Natural killer cell treated with Interleukin-12 subunit alpha and Interleukin-12 subunit beta and Interleukin-15 and Interleukin-18, amount 100 ng/mL, for 72 hours (primary cell): ENCODE measurements at regions not wholly inside any gene's neighbourhood (a gene's known extent, or its start where the extent isn't known, plus 50 kb on each side); places are given as distances from the start of the nearest gene placed in this dataset.

Experiments used
- ATAC-seq, 2 donors: fragments of 150-1000 bp; cut with Tn5 transposase in 1 of 2; sonication (Bioruptor Pico), chemical (Tn5 transposase) in 1 of 2; 2 replicates each; pipeline ENCODE4 v1.10.0; 2021
- DNase-seq: peaks from one replicate; pipeline ENCODE4 v3.0.0; 2022; ENCODE audit warnings: low spot score
- H3K27ac Mint-ChIP-seq, 2 donors: 1 replicate in 1 of 2; 2 replicates in 1 of 2; pipeline ENCODE4 v1.8.0; 2022; ENCODE audit warnings: mixed read lengths in 2 of 2, mild to moderate bottlenecking in 1 of 2, moderate library complexity in 1 of 2
- H3K27me3 Mint-ChIP-seq, 2 donors: 1 replicate in 1 of 2; 2 replicates in 1 of 2; pipeline ENCODE4 v1.8.0; 2022; ENCODE audit warnings: mixed read lengths in 2 of 2
- H3K36me3 Mint-ChIP-seq: one replicate; pipeline ENCODE4 v1.8.0; 2022; ENCODE audit warnings: mixed read lengths
- H3K4me1 Mint-ChIP-seq, 2 donors: 1 replicate in 1 of 2; 2 replicates in 1 of 2; pipeline ENCODE4 v1.8.0; 2022; ENCODE audit warnings: low read depth in 2 of 2, mixed read lengths in 2 of 2, mild to moderate bottlenecking in 1 of 2
- H3K4me3 Mint-ChIP-seq: one replicate; pipeline ENCODE4 v1.8.0; 2022; ENCODE audit warnings: mixed read lengths
- H3K9me3 Mint-ChIP-seq: 2 replicates; pipeline ENCODE4 v1.8.0; 2022; ENCODE audit warnings: mixed read lengths

- Mint-ChIP-seq H3K36me3 (no peaks in the 10 kb centered on the region), H3K4me3 (no peak overlapping the region), H3K9me3 (peaks cover 3% of the 10 kb centered on the region), H3K4me1 (no peaks in the 10 kb centered on the region), H3K27ac (no peak overlapping the region), H3K27me3 (no peaks in the 10 kb centered on the region)
- no peak for ATAC-seq
- DNase-seq = no peak
These were observed 476.6 kb downstream of the RMST start for GRCh38 chr12:97939156-97939555.

GRCh38 chr12:97940105-97940504 is 477.5 kb downstream of the RMST start:
- H3K36me3 Mint-ChIP-seq = no peaks in the 10 kb centered on the region
- H3K4me3 Mint-ChIP-seq = no peak overlapping the region
- ATAC-seq = no peak
- H3K4me1 Mint-ChIP-seq = no peaks in the 10 kb centered on the region
- no peak for DNase-seq
- H3K27me3 Mint-ChIP-seq = no peaks in the 10 kb centered on the region
- peaks cover 5% of the 10 kb centered on the region for H3K9me3 Mint-ChIP-seq
- no peak overlapping the region for H3K27ac Mint-ChIP-seq

GRCh38 chr12:97940629-97941028 is 478.0 kb downstream of the RMST start:
- H3K4me3 Mint-ChIP-seq = no peak overlapping the region
- peaks cover 5% of the 10 kb centered on the region for H3K9me3 Mint-ChIP-seq
- no peaks in the 10 kb centered on the region for H3K27me3 Mint-ChIP-seq
- no peak for ATAC-seq
- no peaks in the 10 kb centered on the region for H3K36me3 Mint-ChIP-seq
- no peak overlapping the region for H3K27ac Mint-ChIP-seq
- DNase-seq = no peak
- no peaks in the 10 kb centered on the region for H3K4me1 Mint-ChIP-seq

- Mint-ChIP-seq H3K4me3 (no peak overlapping the region), H3K27me3 (no peaks in the 10 kb centered on the region), H3K36me3 (no peaks in the 10 kb centered on the region), H3K9me3 (peaks cover 5% of the 10 kb centered on the region), H3K4me1 (no peaks in the 10 kb centered on the region), H3K27ac (no peak overlapping the region)
- ATAC-seq (no peak), DNase-seq (no peak)
These were observed 479.2 kb downstream of the RMST start for GRCh38 chr12:97941686-97942354.

GRCh38 chr12:97943359-97943758 is 480.8 kb downstream of the RMST start:
- ATAC-seq (no peak), DNase-seq (no peak)
- H3K9me3 Mint-ChIP-seq = peaks cover 15% of the 10 kb centered on the region
- no peak overlapping the region for H3K4me3 Mint-ChIP-seq
- no peaks in the 10 kb centered on the region for H3K27me3 Mint-ChIP-seq
- H3K36me3 Mint-ChIP-seq = peaks cover 6% of the 10 kb centered on the region
- no peak overlapping the region for H3K27ac Mint-ChIP-seq
- H3K4me1 Mint-ChIP-seq = no peaks in the 10 kb centered on the region

- ATAC-seq (no peak), DNase-seq (no peak)
- Mint-ChIP-seq H3K4me3 (no peak overlapping the region), H3K27ac (no peak overlapping the region), H3K9me3 (peaks cover 20% of the 10 kb centered on the region), H3K4me1 (no peaks in the 10 kb centered on the region), H3K36me3 (peaks cover 6% of the 10 kb centered on the region), H3K27me3 (no peaks in the 10 kb centered on the region)
These were observed 482.0 kb downstream of the RMST start for GRCh38 chr12:97944576-97944975.

GRCh38 chr12:97946701-97947100 is 484.1 kb downstream of the RMST start:
- Mint-ChIP-seq H3K27me3 (no peaks in the 10 kb centered on the region), H3K9me3 (peaks cover 17% of the 10 kb centered on the region), H3K27ac (no peak overlapping the region), H3K4me1 (no peaks in the 10 kb centered on the region), H3K36me3 (peaks cover 6% of the 10 kb centered on the region), H3K4me3 (no peak overlapping the region)
- DNase-seq (no peak), ATAC-seq (no peak)

- no peaks in the 10 kb centered on the region for H3K4me1 Mint-ChIP-seq
These were observed 486.0 kb downstream of the RMST start for GRCh38 chr12:97948591-97948990.

GRCh38 chr12:97951239-97951638 is 488.6 kb downstream of the RMST start:
- Mint-ChIP-seq H3K9me3 (peaks cover 26% of the 10 kb centered on the region), H3K36me3 (peaks cover 6% of the 10 kb centered on the region), H3K4me3 (no peak overlapping the region), H3K4me1 (no peaks in the 10 kb centered on the region), H3K27me3 (peaks cover 0 to 7% of the 10 kb centered on the region in 2 donors), H3K27ac (no peak overlapping the region)
- DNase-seq (no peak), ATAC-seq (no peak)

More at GRCh38 chr12:97948591-97948990, 486.0 kb downstream of the RMST start:
- no peak for DNase-seq
- Mint-ChIP-seq H3K9me3 (peaks cover 18% of the 10 kb centered on the region), H3K36me3 (peaks cover 6% of the 10 kb centered on the region), H3K27ac (no peak overlapping the region), H3K4me3 (no peak overlapping the region), H3K27me3 (no peaks in the 10 kb centered on the region)
- no peak for ATAC-seq

GRCh38 chr12:97951717-97952116 is 489.1 kb downstream of the RMST start:
- H3K4me1 Mint-ChIP-seq = no peaks in the 10 kb centered on the region
- H3K27me3 Mint-ChIP-seq = peaks cover 0 to 7% of the 10 kb centered on the region in 2 donors
- ATAC-seq (no peak), DNase-seq (no peak)
- H3K27ac Mint-ChIP-seq = no peak overlapping the region
- H3K9me3 Mint-ChIP-seq = peaks cover 31% of the 10 kb centered on the region
- no peak overlapping the region for H3K4me3 Mint-ChIP-seq
- peaks cover 6% of the 10 kb centered on the region for H3K36me3 Mint-ChIP-seq

- Mint-ChIP-seq H3K27ac (no peak overlapping the region), H3K4me3 (no peak overlapping the region), H3K9me3 (peaks cover 16% of the 10 kb centered on the region), H3K4me1 (no peaks in the 10 kb centered on the region), H3K27me3 (peaks cover 0 to 7% of the 10 kb centered on the region in 2 donors), H3K36me3 (no peaks in the 10 kb centered on the region)
- ATAC-seq (no peak), DNase-seq (no peak)
These were observed 494.5 kb downstream of the RMST start for GRCh38 chr12:97957109-97957508.

GRCh38 chr12:97960225-97960624 is 497.6 kb downstream of the RMST start:
- no peak overlapping the region for H3K4me3 Mint-ChIP-seq
- H3K27ac Mint-ChIP-seq = no peak overlapping the region
- no peaks in the 10 kb centered on the region for H3K36me3 Mint-ChIP-seq
- H3K4me1 Mint-ChIP-seq = no peaks in the 10 kb centered on the region
- DNase-seq = no peak
- no peak for ATAC-seq
- no peaks in the 10 kb centered on the region for H3K27me3 Mint-ChIP-seq
- H3K9me3 Mint-ChIP-seq = peaks cover 9% of the 10 kb centered on the region

GRCh38 chr12:97960741-97961608 is 498.4 kb downstream of the RMST start:
- no peak for DNase-seq
- no peaks in the 10 kb centered on the region for H3K36me3 Mint-ChIP-seq
- ATAC-seq = no peak
- H3K27ac Mint-ChIP-seq = no peak overlapping the region
- H3K27me3 Mint-ChIP-seq = no peaks in the 10 kb centered on the region
- no peaks in the 10 kb centered on the region for H3K4me1 Mint-ChIP-seq
- H3K4me3 Mint-ChIP-seq = no peak overlapping the region
- H3K9me3 Mint-ChIP-seq = peaks cover 6% of the 10 kb centered on the region

- no peaks in the 10 kb centered on the region for H3K36me3 Mint-ChIP-seq
- H3K4me1 Mint-ChIP-seq = no peaks in the 10 kb centered on the region
- no peaks in the 10 kb centered on the region for H3K9me3 Mint-ChIP-seq
- H3K27me3 Mint-ChIP-seq = peaks cover 3 to 4% of the 10 kb centered on the region in 2 donors
- no peak for ATAC-seq
- no peak overlapping the region for H3K27ac Mint-ChIP-seq
- no peak for DNase-seq
- H3K4me3 Mint-ChIP-seq = no peak overlapping the region
These were observed 505.2 kb downstream of the RMST start for GRCh38 chr12:97967831-97968230.
